ENCODE measurements at regions not wholly inside any gene's neighbourhood (a gene's known extent, or its start where the extent isn't known, plus 50 kb on each side); places are given as distances from the start of the nearest gene placed in this dataset.

- TF ChIP-seq ETV6 (conservative IDR thresholded peaks at IDR 0.05 in 1 of 2, IDR thresholded peaks at IDR 0.05 in 1 of 2; ENCODE audit: borderline replicate concordance in 1 of 2, low read depth in 1 of 2) (no peak), ZBTB33 (IDR thresholded peaks at IDR 0.05) (no peak), SRF (IDR thresholded peaks at IDR 0.05; ENCODE audit: low read depth in 2 of 2, low read length in 2 of 2) (no peak), EZH2 (IDR thresholded peaks at IDR 0.05; ENCODE audit: borderline replicate concordance, control insufficient read depth, low read depth, low read length) (no peak), PRDM15 (CRISPR knock-in tag; IDR thresholded peaks at IDR 0.05) (no peak)
Observed at GRCh38 chr5:142447887-142448286, 123.1 kb upstream of the SPRY4 start.

All from GM12878 (cell line).